Mesothelial cell of epicardium (in vitro differentiated cells): ENCODE measurements at regions not wholly inside any gene's neighbourhood (a gene's known extent, or its start where the extent isn't known, plus 50 kb on each side); places are given as distances from the start of the nearest gene placed in this dataset.
A peak's percentile ranks its signal among the peaks of the same experiment; 100 is the strongest.

Experiments
- DNase-seq, 2 experiments: peaks; one replicate each; pipeline ENCODE4 v3.0.0; 2021; ENCODE audit warnings: low spot score in 2 of 2; ENCODE audit not compliant: unreplicated experiment in 2 of 2
- H3K27ac Mint-ChIP-seq: 2 replicates; pipeline ENCODE4 v1.8.0; 2021; ENCODE audit warnings: mixed read lengths
- H3K27me3 Mint-ChIP-seq: 2 replicates; pipeline ENCODE4 v1.8.0; 2021; ENCODE audit warnings: low read depth, mixed read lengths
- H3K36me3 Mint-ChIP-seq: 2 replicates; pipeline ENCODE4 v1.8.0; 2021; ENCODE audit warnings: mixed read lengths
- H3K4me1 Mint-ChIP-seq: 2 replicates; pipeline ENCODE4 v1.8.0; 2021; ENCODE audit warnings: mixed read lengths
- H3K4me3 Mint-ChIP-seq: 2 replicates; pipeline ENCODE4 v1.8.0; 2021; ENCODE audit warnings: mild to moderate bottlenecking, moderate library complexity, mixed read lengths
- H3K9me3 Mint-ChIP-seq: 2 replicates; pipeline ENCODE4 v1.8.0; 2021; ENCODE audit warnings: mixed read lengths
- TF ChIP-seq, protein P1 (sequence below): fragments of 200-600 bp; sonication (generic); IDR thresholded peaks from one replicate; pipeline ENCODE4 v1.5.0; 2021; ENCODE audit warnings: antibody characterized with exemption; ENCODE audit not compliant: unreplicated experiment

DNA sequence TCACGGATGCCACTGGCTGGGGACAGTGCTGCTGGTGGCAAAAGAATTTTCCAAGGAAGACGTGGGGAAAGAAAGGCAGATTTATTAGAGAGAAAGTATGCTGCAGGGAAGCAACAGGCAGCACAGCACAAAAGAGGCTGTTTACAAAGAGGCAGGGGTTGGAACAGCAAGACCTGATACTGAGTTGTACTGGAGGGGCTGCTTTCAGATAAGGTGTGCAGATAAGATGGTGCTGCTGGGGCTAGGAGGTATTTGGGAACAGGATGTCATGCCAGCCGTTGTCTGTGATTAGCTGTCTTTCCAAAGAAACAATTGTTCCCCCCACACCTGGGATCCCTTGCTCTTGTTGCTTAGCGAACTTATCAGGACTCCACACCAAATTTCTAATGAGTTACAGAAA, 2023.3 kb upstream of the PCDH20 start:
- Mint-ChIP-seq H3K36me3 (peaks cover 5% of the 10 kb centered on the region), H3K27me3 (no peaks in the 10 kb centered on the region), H3K27ac (peak overlapping the region; percentile 6), H3K4me1 (peaks cover 29% of the 10 kb centered on the region), H3K9me3 (peaks cover 21% of the 10 kb centered on the region), H3K4me3 (no peak overlapping the region)
- TF ChIP-seq, protein P1, sequence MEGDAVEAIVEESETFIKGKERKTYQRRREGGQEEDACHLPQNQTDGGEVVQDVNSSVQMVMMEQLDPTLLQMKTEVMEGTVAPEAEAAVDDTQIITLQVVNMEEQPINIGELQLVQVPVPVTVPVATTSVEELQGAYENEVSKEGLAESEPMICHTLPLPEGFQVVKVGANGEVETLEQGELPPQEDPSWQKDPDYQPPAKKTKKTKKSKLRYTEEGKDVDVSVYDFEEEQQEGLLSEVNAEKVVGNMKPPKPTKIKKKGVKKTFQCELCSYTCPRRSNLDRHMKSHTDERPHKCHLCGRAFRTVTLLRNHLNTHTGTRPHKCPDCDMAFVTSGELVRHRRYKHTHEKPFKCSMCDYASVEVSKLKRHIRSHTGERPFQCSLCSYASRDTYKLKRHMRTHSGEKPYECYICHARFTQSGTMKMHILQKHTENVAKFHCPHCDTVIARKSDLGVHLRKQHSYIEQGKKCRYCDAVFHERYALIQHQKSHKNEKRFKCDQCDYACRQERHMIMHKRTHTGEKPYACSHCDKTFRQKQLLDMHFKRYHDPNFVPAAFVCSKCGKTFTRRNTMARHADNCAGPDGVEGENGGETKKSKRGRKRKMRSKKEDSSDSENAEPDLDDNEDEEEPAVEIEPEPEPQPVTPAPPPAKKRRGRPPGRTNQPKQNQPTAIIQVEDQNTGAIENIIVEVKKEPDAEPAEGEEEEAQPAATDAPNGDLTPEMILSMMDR, result no peak
- DNase-seq, result no peak

GRCh38 chr13:63436325-63436668, 2020.6 kb upstream of the PCDH20 start:
- Mint-ChIP-seq H3K9me3 (peaks cover 5% of the 10 kb centered on the region), H3K4me3 (no peak overlapping the region), H3K36me3 (no peaks in the 10 kb centered on the region), H3K4me1 (peaks cover 32% of the 10 kb centered on the region), H3K27me3 (no peaks in the 10 kb centered on the region), H3K27ac (peak overlapping the region; percentile 47)
- TF ChIP-seq, protein P1, result no peak
- no peak for DNase-seq

DNA sequence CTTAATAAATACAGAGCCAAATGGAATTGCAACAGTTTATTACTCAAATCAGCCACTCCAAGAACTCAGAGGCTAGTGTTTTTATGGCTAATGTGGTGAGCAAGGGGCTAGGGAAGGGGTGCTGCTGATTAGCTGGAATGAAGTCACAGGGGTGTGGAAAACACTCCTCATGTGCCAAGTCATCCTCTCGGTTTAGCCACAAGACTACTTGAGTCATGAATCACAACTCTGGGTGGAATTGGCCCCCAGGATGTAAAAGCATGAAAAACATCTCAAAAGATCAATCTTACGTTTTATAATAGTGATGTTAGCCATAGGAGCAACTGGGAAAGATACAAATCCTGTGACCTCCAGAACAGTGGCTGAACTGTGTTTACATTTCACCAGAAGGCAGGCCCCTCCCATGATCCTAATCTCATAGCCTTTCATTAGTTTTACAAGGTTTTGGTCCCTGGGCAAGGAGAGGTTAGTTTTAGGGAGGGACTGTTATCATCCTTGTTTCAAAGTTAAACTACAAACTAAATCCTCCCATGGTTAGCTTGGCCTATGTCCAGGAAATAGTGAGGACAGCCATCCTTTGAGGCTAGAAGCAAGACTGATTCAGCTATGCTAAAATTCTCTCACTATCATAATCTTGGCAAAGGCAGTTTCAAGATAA, 2020.1 kb upstream of the PCDH20 start:
- Mint-ChIP-seq H3K9me3 (peaks cover 5% of the 10 kb centered on the region), H3K4me3 (no peak overlapping the region), H3K36me3 (no peaks in the 10 kb centered on the region), H3K27me3 (no peaks in the 10 kb centered on the region), H3K27ac (peak overlapping the region; percentile 77), H3K4me1 (peaks cover 32% of the 10 kb centered on the region)
- no peak for DNase-seq
- TF ChIP-seq, protein P1, result no peak

DNA sequence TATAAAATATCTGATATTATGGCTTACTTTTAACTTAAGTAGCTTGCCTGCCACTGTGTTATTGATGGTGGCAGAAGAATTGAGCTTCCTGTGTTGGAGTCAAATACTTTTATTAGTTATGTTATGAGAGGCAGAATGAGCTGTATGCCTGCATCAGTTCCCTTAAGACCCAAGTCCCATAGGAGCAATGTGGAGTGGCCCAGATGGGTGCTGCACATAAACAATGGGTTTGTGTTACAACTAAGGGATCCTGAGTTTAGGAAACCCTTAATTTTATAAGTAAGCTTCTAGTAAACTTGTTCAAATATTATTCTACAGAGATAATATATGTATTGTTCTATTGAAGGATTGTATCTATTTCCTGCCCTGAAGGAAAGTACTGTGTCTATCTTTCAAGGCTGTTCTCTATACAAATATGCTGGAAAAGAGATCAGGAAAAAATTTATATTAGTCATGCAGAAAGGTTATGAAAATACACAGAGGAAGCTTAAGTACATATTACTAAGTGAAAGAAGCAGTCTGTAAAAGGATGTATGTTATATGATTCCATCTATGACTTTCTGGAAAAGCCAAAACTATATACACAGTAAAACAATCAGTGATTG, 2018.0 kb upstream of the PCDH20 start:
- Mint-ChIP-seq H3K4me3 (no peak overlapping the region), H3K27me3 (no peaks in the 10 kb centered on the region), H3K4me1 (peaks cover 22% of the 10 kb centered on the region), H3K36me3 (no peaks in the 10 kb centered on the region), H3K9me3 (peaks cover 5% of the 10 kb centered on the region), H3K27ac (no peak overlapping the region)
- TF ChIP-seq, protein P1, result no peak
- DNase-seq, result no peak

GRCh38 chr13:63427170-63427569, 2011.5 kb upstream of the PCDH20 start:
- no peaks in the 10 kb centered on the region for H3K27me3 Mint-ChIP-seq
- DNase-seq, result no peak
- TF ChIP-seq, protein P1, result no peak
- peaks cover 10% of the 10 kb centered on the region for H3K36me3 Mint-ChIP-seq
- H3K9me3 Mint-ChIP-seq, result peaks cover 22% of the 10 kb centered on the region
- peaks cover 6% of the 10 kb centered on the region for H3K4me1 Mint-ChIP-seq
- H3K4me3 Mint-ChIP-seq, result no peak overlapping the region
- H3K27ac Mint-ChIP-seq, result no peak overlapping the region
